Calu3 (cell line): ENCODE measurements at regions not wholly inside any gene's neighbourhood (a gene's known extent, or its start where the extent isn't known, plus 50 kb on each side); places are given as distances from the start of the nearest gene placed in this dataset.

ENCODE experiments used
- BruUV-seq: library from RNA; stranded (reverse); fragments of 400-500 nt; replicated peaks from 2 replicates; lab custom pipeline; 2021; lab: Mats Ljungman, UMichigan
- CTCF ChIA-PET: fragments of 300-600 bp; sonication (Branson Sonifier 250); formaldehyde crosslinking; loops from one replicate; lab custom pipeline; 2022; ENCODE audit warnings: antibody characterized with exemption; lab: Charles Lee
- DNase-seq: peaks from one replicate; pipeline ENCODE4 v3.0.0; 2022
- H3K27ac Mint-ChIP-seq: one replicate; pipeline ENCODE4 v1.8.0; 2022; ENCODE audit warnings: mixed read lengths; ENCODE audit not compliant: unreplicated experiment
- H3K27me3 Mint-ChIP-seq: one replicate; pipeline ENCODE4 v1.8.0; 2022; ENCODE audit warnings: mixed read lengths; ENCODE audit not compliant: unreplicated experiment
- H3K36me3 Mint-ChIP-seq: one replicate; pipeline ENCODE4 v1.8.0; 2022; ENCODE audit warnings: mild to moderate bottlenecking, moderate library complexity, mixed read lengths; ENCODE audit not compliant: insufficient read depth, unreplicated experiment
- H3K4me1 Mint-ChIP-seq: one replicate; pipeline ENCODE4 v1.8.0; 2022; ENCODE audit warnings: mild to moderate bottlenecking, low read depth, mixed read lengths; ENCODE audit not compliant: unreplicated experiment
- H3K4me3 Mint-ChIP-seq: one replicate; pipeline ENCODE4 v1.8.0; 2022; ENCODE audit warnings: mild to moderate bottlenecking, low read depth, moderate library complexity, mixed read lengths; ENCODE audit not compliant: unreplicated experiment
- H3K9me3 Mint-ChIP-seq: one replicate; pipeline ENCODE4 v1.8.0; 2022; ENCODE audit warnings: low read depth, mixed read lengths; ENCODE audit not compliant: unreplicated experiment
- intact Hi-C: fragments of 100-400 bp; cut with micrococcal nuclease; formaldehyde crosslinking; loops from one replicate; pipeline ENCODE4 v1.10.0; 2022; ENCODE audit not compliant: unreplicated experiment
- TF ChIP-seq, protein P1 (sequence below): fragments of 200-600 bp; IDR thresholded peaks from one replicate; pipeline ENCODE4 v1.8.0; 2022; ENCODE audit warnings: antibody characterized with exemption; ENCODE audit not compliant: unreplicated experiment

DNA sequence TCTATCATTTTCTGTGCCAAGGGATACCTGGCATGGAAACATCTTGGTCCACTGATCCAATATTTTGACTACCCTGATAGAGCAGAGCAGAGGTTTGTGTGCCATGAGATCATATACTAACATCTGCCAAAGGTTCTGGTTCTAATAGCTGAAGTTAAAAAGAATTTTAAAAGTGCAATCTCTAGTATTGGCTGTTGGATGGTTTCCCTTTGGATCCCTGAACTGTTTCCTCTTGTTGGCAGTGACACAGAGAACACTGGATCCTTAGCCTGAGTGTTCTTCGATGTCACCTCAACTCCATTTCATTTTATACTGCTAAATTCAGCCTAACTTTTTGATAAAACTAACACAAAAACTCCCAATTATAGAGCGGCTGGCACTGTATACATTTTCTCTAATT lies 169.3 kb upstream of the FBXO11 start:
- Mint-ChIP-seq H3K4me1 (no peaks in the 10 kb centered on the region), H3K4me3 (no peak overlapping the region), H3K36me3 (no peaks in the 10 kb centered on the region), H3K27ac (no peak overlapping the region), H3K9me3 (no peaks in the 10 kb centered on the region), H3K27me3 (peaks cover 35% of the 10 kb centered on the region)
- no peak for DNase-seq
- TF ChIP-seq, protein P1, sequence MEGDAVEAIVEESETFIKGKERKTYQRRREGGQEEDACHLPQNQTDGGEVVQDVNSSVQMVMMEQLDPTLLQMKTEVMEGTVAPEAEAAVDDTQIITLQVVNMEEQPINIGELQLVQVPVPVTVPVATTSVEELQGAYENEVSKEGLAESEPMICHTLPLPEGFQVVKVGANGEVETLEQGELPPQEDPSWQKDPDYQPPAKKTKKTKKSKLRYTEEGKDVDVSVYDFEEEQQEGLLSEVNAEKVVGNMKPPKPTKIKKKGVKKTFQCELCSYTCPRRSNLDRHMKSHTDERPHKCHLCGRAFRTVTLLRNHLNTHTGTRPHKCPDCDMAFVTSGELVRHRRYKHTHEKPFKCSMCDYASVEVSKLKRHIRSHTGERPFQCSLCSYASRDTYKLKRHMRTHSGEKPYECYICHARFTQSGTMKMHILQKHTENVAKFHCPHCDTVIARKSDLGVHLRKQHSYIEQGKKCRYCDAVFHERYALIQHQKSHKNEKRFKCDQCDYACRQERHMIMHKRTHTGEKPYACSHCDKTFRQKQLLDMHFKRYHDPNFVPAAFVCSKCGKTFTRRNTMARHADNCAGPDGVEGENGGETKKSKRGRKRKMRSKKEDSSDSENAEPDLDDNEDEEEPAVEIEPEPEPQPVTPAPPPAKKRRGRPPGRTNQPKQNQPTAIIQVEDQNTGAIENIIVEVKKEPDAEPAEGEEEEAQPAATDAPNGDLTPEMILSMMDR: no peak
- CTCF ChIA-PET: no interaction called here
- BruUV-seq: no TSS peak
- intact Hi-C loops: no loop called here

DNA sequence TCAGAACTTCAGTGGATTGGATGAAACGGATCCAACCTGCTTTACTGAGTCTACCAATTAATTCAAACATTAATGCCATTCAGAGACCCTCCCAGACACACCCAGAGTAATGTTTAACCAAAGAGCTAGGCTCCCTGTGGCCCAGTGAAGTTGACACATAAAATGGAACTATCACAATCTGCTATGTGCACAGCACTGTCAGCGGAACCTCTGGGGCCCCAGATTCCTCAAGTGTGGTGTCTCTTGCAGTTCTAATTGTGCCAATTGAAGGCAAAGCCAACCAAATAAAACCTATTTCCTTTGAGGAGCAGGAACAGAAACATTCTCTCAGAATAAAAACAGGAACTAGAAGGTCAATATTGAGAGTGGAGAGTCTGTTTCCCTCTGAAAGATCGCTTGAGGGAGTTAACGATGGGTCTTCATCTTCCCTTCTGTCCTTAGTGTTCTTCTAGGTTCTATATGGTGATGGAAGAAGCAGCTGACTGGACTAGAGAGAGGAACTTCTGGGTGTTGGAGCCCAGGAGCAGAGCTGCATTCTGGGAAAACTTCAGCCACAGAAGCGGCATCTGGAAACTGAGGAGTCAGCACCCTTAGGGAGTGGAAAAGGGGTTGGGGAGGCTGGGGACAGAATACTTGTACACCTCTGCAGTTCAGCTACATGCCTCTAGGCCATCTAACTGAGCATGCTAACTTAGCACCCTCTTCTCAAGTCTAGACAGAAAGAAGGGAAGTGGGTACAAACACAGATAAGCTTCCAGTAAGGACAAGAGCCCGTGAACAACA lies 174.4 kb upstream of the FBXO11 start:
- no peaks in the 10 kb centered on the region for H3K9me3 Mint-ChIP-seq
- intact Hi-C loops: no loop called here
- BruUV-seq: no TSS peak
- TF ChIP-seq, protein P1: no peak
- H3K27me3 Mint-ChIP-seq: no peaks in the 10 kb centered on the region
- no peak overlapping the region for H3K27ac Mint-ChIP-seq
- H3K36me3 Mint-ChIP-seq: no peaks in the 10 kb centered on the region
- CTCF ChIA-PET: interaction anchor here (0.6 kb wide), 1 partner anchor 512 kb away, joined by 3 read pairs; no protein-coding TSS in a partner anchor
- H3K4me1 Mint-ChIP-seq: no peaks in the 10 kb centered on the region
- H3K4me3 Mint-ChIP-seq: no peak overlapping the region
- no peak for DNase-seq

DNA sequence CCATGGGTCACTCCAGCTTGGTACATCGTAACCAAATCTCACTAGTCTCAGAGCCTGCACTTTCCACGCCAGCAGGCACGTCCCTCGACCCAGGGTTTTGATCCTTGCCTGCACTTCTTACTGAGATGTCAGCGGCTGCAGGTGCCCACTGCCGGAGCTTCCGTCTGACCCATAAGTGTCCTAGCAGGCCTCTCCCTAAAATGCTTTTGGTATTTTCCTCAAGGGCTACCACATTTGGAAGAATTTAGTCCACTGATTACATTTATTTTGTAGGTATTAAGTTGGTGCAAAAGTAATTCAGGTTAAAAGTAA lies 175.0 kb upstream of the FBXO11 start:
- H3K36me3 Mint-ChIP-seq: no peaks in the 10 kb centered on the region

DNA sequence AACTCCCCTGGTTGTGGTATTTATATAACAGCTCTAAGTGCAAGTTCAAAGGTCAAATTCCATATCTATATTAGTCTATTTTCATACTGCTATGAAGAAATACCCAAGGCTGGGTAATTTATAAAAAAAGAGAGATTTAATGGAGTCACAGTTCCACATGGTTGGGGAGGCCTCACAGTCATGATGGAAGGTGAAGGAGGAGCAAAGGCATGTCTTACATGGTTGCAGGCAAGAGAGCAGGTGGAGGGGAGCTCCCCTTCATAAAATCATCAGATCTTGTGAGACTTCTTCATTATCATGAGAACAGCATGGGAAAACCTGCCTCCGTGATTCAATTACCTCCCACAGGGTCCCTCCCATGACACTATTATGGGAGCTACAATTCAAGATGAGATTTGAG lies 179.6 kb upstream of the FBXO11 start:
- no peak overlapping the region for H3K27ac Mint-ChIP-seq
- no peaks in the 10 kb centered on the region for H3K36me3 Mint-ChIP-seq
- H3K9me3 Mint-ChIP-seq: no peaks in the 10 kb centered on the region
- no peaks in the 10 kb centered on the region for H3K4me1 Mint-ChIP-seq
- intact Hi-C loops: no loop called here
- CTCF ChIA-PET: no interaction called here
- TF ChIP-seq, protein P1: no peak
- no TSS peak for BruUV-seq
- peaks cover 12% of the 10 kb centered on the region for H3K27me3 Mint-ChIP-seq
- DNase-seq: no peak
- no peak overlapping the region for H3K4me3 Mint-ChIP-seq

More for the DNA sequence above, 175.0 kb upstream of the FBXO11 start:
- Mint-ChIP-seq H3K4me1 (no peaks in the 10 kb centered on the region), H3K4me3 (no peak overlapping the region), H3K9me3 (no peaks in the 10 kb centered on the region), H3K27me3 (no peaks in the 10 kb centered on the region), H3K27ac (no peak overlapping the region)
- intact Hi-C loops: no loop called here
- BruUV-seq: no TSS peak
- no peak for DNase-seq
- CTCF ChIA-PET: interaction anchor here (0.6 kb wide), 1 partner anchor 513 kb away, joined by 3 read pairs; no protein-coding TSS in a partner anchor
- TF ChIP-seq, protein P1: no peak
